H9 (cell line): ENCODE measurements at regions not wholly inside any gene's neighbourhood (a gene's known extent, or its start where the extent isn't known, plus 50 kb on each side); places are given as distances from the start of the nearest gene placed in this dataset.

Source experiments
- DNase-seq: peaks from one replicate; pipeline ENCODE4 v3.0.0-alpha.2; 2017
- H2AFZ ChIP-seq: one replicate; pipeline ENCODE4 v1.6.1; 2013; ENCODE audit warnings: mild to moderate bottlenecking, low read length, control low read depth, moderate library complexity
- H2AK5ac ChIP-seq: 2 replicates; pipeline ENCODE4 v1.6.1; 2013; ENCODE audit warnings: low read length, control low read depth, mixed read lengths; ENCODE audit not compliant: insufficient read length
- H2BK120ac ChIP-seq: one replicate; pipeline ENCODE4 v1.6.1; 2013; ENCODE audit warnings: low read depth, mild to moderate bottlenecking, low read length, control low read depth, inconsistent platforms; ENCODE audit not compliant: poor library complexity, severe bottlenecking
- H2BK12ac ChIP-seq: 2 replicates; pipeline ENCODE4 v1.6.1; 2013; ENCODE audit warnings: low read length, control low read depth, mixed read lengths, low read depth; ENCODE audit not compliant: insufficient read length
- H2BK15ac ChIP-seq: 2 replicates; pipeline ENCODE4 v1.6.1; 2013; ENCODE audit warnings: low read depth, low read length, control low read depth
- H2BK20ac ChIP-seq: one replicate; pipeline ENCODE4 v1.6.1; 2013; ENCODE audit warnings: low read depth, mild to moderate bottlenecking, low read length, control low read depth, inconsistent platforms; ENCODE audit not compliant: poor library complexity, severe bottlenecking
- H2BK5ac ChIP-seq: 2 replicates; pipeline ENCODE4 v1.6.1; 2013; ENCODE audit warnings: low read length, control low read depth, mixed read lengths; ENCODE audit not compliant: insufficient read length
- H3K14ac ChIP-seq: 2 replicates; pipeline ENCODE4 v1.6.1; 2013; ENCODE audit warnings: low read length, control low read depth; ENCODE audit not compliant: insufficient read depth
- H3K18ac ChIP-seq: 2 replicates; pipeline ENCODE4 v1.6.1; 2013; ENCODE audit warnings: low read depth, mild to moderate bottlenecking, mixed read lengths, low read length, control low read depth; ENCODE audit not compliant: insufficient read length
- H3K23ac ChIP-seq: 2 replicates; pipeline ENCODE4 v1.6.1; 2013; ENCODE audit warnings: low read length, control low read depth, mixed read lengths, low read depth; ENCODE audit not compliant: insufficient read length
- H3K23me2 ChIP-seq: 2 replicates; pipeline ENCODE4 v1.6.1; 2013; ENCODE audit warnings: low read depth, mild to moderate bottlenecking, mixed read lengths, low read length, control low read depth; ENCODE audit not compliant: insufficient read length, poor library complexity, severe bottlenecking
- H3K27ac ChIP-seq: 2 replicates; pipeline ENCODE4 v1.5.1; 2013; ENCODE audit warnings: low read length, control low read depth, mixed read lengths, low read depth; ENCODE audit not compliant: insufficient read length
- H3K27me3 ChIP-seq: 2 replicates; pipeline ENCODE4 v1.6.1; 2013; ENCODE audit warnings: low read length, control low read depth, inconsistent platforms; ENCODE audit not compliant: insufficient read depth
- H3K4ac ChIP-seq: 2 replicates; pipeline ENCODE4 v1.6.1; 2013; ENCODE audit warnings: low read depth, mild to moderate bottlenecking, control low read depth, inconsistent platforms, low read length, moderate library complexity
- H3K4me1 ChIP-seq: 2 replicates; pipeline ENCODE4 v1.6.1; 2013; ENCODE audit warnings: low read length, control low read depth, inconsistent platforms; ENCODE audit not compliant: insufficient read depth
- H3K4me2 ChIP-seq: 2 replicates; pipeline ENCODE4 v1.6.1; 2013; ENCODE audit warnings: low read length, control low read depth, mixed read lengths; ENCODE audit not compliant: insufficient read length, insufficient read depth
- H3K56ac ChIP-seq: 2 replicates; pipeline ENCODE4 v1.6.1; 2013; ENCODE audit warnings: low read depth, mild to moderate bottlenecking, mixed read lengths, low read length, control low read depth; ENCODE audit not compliant: insufficient read length
- H3K79me1 ChIP-seq: 2 replicates; pipeline ENCODE4 v1.6.1; 2013; ENCODE audit warnings: low read depth, mild to moderate bottlenecking, moderate library complexity, low read length, control low read depth, inconsistent platforms; ENCODE audit not compliant: insufficient read depth, poor library complexity, severe bottlenecking
- H3K79me2 ChIP-seq: 2 replicates; pipeline ENCODE4 v1.6.1; 2013; ENCODE audit warnings: low read length, control low read depth, inconsistent platforms; ENCODE audit not compliant: insufficient read depth
- H3K9ac ChIP-seq: 2 replicates; pipeline ENCODE4 v1.6.1; 2013; ENCODE audit warnings: low read length, control low read depth, mixed read lengths; ENCODE audit not compliant: insufficient read length; ENCODE audit errors: extremely low read depth
- H3K9me3 ChIP-seq: one replicate; pipeline ENCODE4 v1.6.1; 2013; ENCODE audit warnings: low read depth, low read length, inconsistent platforms; ENCODE audit not compliant: control insufficient read depth
- H3T11ph ChIP-seq: one replicate; pipeline ENCODE4 v1.6.1; 2013; ENCODE audit warnings: mild to moderate bottlenecking, low read length, control low read depth, inconsistent platforms
- H4K20me1 ChIP-seq: one replicate; pipeline ENCODE4 v1.6.1; 2013; ENCODE audit not compliant: control insufficient read depth, insufficient read length, insufficient read depth
- H4K5ac ChIP-seq: 2 replicates; pipeline ENCODE4 v1.6.1; 2013; ENCODE audit warnings: low read depth, mild to moderate bottlenecking, mixed read lengths, low read length, control low read depth; ENCODE audit not compliant: insufficient read length
- H4K8ac ChIP-seq: replicated peaks from 2 replicates; pipeline ENCODE4 v1.6.1; 2013; ENCODE audit warnings: low read length, control low read depth, mixed read lengths, low read depth; ENCODE audit not compliant: insufficient read length
- H4K91ac ChIP-seq: 2 replicates; pipeline ENCODE4 v1.6.1; 2013; ENCODE audit warnings: low read depth, mild to moderate bottlenecking, moderate library complexity, mixed read lengths, low read length, control low read depth; ENCODE audit not compliant: insufficient read length
- H3K27ac Mint-ChIP-seq, 3 experiments: 2 replicates in 2 of 3; 3 replicates in 1 of 3; pipeline ENCODE4 v1.8.0; 2020 to 2021; ENCODE audit warnings: mixed read lengths in 3 of 3, mild to moderate bottlenecking in 1 of 3, moderate library complexity in 1 of 3
- H3K27me3 Mint-ChIP-seq: 2 replicates; pipeline ENCODE4 v1.8.0; 2021; ENCODE audit warnings: low read depth, mild to moderate bottlenecking, moderate library complexity, mixed read lengths
- H3K36me3 Mint-ChIP-seq, 3 experiments: 2 replicates in 2 of 3; 3 replicates in 1 of 3; pipeline ENCODE4 v1.8.0; 2020 to 2021; ENCODE audit warnings: low read depth in 3 of 3, mixed read lengths in 3 of 3; ENCODE audit not compliant: insufficient read depth in 1 of 3
- H3K4me1 Mint-ChIP-seq, 2 experiments: 2 replicates each; pipeline ENCODE4 v1.8.0; 2020; ENCODE audit warnings: mixed read lengths in 2 of 2
- H3K4me3 Mint-ChIP-seq, 2 experiments: 2 replicates in 1 of 2; 3 replicates in 1 of 2; pipeline ENCODE4 v1.8.0; 2020 to 2021; ENCODE audit warnings: mild to moderate bottlenecking in 2 of 2, mixed read lengths in 2 of 2, moderate library complexity in 1 of 2
- H3K9me3 Mint-ChIP-seq, 2 experiments: 2 replicates in 1 of 2; 3 replicates in 1 of 2; pipeline ENCODE4 v1.8.0; 2020; ENCODE audit warnings: mild to moderate bottlenecking in 2 of 2, mixed read lengths in 2 of 2, moderate library complexity in 1 of 2
- WGBS: extraction: QIAGEN DNeasy Blood & Tissue Kit; methylation state at CpG from one replicate; pipeline ENCODE4 v1.1.7; 2013; ENCODE audit warnings: missing lambda C conversion rate, low lambda C conversion rate, mixed read lengths; ENCODE audit not compliant: insufficient read length; ENCODE audit errors: extremely low coverage; 5-methylcytosine and 5-hydroxymethylcytosine counted together
- TF ChIP-seq, protein P1 (sequence below): fragments of 200-600 bp; sonication (generic); conservative IDR thresholded peaks from 3 replicates; pipeline ENCODE4 v1.8.0; 2021; ENCODE audit warnings: antibody characterized with exemption, mild to moderate bottlenecking

DNA sequence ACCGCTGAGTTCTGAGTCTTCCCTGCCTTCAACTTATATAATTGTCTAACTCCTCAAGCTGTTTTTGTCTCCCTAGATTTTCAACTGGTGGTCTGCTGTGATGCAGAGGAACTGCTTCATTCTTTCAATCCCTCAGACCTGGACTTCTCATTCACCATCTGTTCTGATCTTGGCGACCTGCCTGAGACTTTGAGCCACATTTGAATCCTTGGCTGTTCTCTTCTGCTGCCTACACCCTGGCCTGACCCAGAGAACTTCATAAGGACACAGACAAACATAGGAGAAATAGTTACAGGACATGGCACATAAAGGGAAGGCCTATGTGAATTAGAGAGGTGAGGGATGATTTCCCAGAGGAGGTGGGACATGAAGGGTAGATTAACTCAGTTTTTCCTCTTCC, 326.7 kb downstream of the PTEN start:
- Histone ChIP-seq H3K79me1 (no peaks in the 10 kb centered on the region), H3K18ac (no peak overlapping the region), H2BK12ac (no peak overlapping the region), H3K4me2 (no peak overlapping the region), H2BK20ac (no peak overlapping the region), H4K91ac (no peak overlapping the region), H3K23ac (no peak overlapping the region), H2BK5ac (no peak overlapping the region), H3T11ph (no peak overlapping the region), H3K56ac (no peak overlapping the region), H4K5ac (no peak overlapping the region), H3K27me3 (no peaks in the 10 kb centered on the region), H4K20me1 (no peaks in the 10 kb centered on the region), H2AFZ (no peak overlapping the region), H3K9me3 (no peaks in the 10 kb centered on the region), H3K79me2 (no peaks in the 10 kb centered on the region), H2BK15ac (no peak overlapping the region), H3K23me2 (no peaks in the 10 kb centered on the region), H3K27ac (no peak overlapping the region), H2AK5ac (no peak overlapping the region), H4K8ac (no peak overlapping the region), H3K4ac (no peak overlapping the region), H2BK120ac (no peak overlapping the region), H3K14ac (no peak overlapping the region), H3K4me1 (no peaks in the 10 kb centered on the region), H3K9ac (no peak overlapping the region)
- H3K9me3 Mint-ChIP-seq = no peaks in the 10 kb centered on the region
- H3K27me3 Mint-ChIP-seq = no peaks in the 10 kb centered on the region; the same call in 1 of the 2 replicates
- no peak overlapping the region for H3K27ac Mint-ChIP-seq
- no peaks in the 10 kb centered on the region for H3K36me3 Mint-ChIP-seq
- peaks cover 0 to 5% of the 10 kb centered on the region in 2 experiments; a peak in 1 of 4 replicates for H3K4me1 Mint-ChIP-seq
- no peak overlapping the region for H3K4me3 Mint-ChIP-seq
- TF ChIP-seq, protein P1, sequence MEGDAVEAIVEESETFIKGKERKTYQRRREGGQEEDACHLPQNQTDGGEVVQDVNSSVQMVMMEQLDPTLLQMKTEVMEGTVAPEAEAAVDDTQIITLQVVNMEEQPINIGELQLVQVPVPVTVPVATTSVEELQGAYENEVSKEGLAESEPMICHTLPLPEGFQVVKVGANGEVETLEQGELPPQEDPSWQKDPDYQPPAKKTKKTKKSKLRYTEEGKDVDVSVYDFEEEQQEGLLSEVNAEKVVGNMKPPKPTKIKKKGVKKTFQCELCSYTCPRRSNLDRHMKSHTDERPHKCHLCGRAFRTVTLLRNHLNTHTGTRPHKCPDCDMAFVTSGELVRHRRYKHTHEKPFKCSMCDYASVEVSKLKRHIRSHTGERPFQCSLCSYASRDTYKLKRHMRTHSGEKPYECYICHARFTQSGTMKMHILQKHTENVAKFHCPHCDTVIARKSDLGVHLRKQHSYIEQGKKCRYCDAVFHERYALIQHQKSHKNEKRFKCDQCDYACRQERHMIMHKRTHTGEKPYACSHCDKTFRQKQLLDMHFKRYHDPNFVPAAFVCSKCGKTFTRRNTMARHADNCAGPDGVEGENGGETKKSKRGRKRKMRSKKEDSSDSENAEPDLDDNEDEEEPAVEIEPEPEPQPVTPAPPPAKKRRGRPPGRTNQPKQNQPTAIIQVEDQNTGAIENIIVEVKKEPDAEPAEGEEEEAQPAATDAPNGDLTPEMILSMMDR = no peak
- DNase-seq = no peak
- no CpG with 5 or more reads among the region's 2 CpGs for WGBS
